HL-60 (cell line): ENCODE measurements at regions not wholly inside any gene's neighbourhood (a gene's known extent, or its start where the extent isn't known, plus 50 kb on each side); places are given as distances from the start of the nearest gene placed in this dataset.

Source experiments
- DNase-seq, 2 experiments: peaks; one replicate each; pipeline ENCODE4 v3.0.0-alpha.2; 2010 to 2020; ENCODE audit warnings: low read depth in 1 of 2, low spot score in 1 of 2
- H3K27ac ChIP-seq: fragments of 250-450 bp; sonication (Bioruptor Pico); replicated peaks from 2 replicates; pipeline ENCODE4 v1.5.1; 2020; ENCODE audit warnings: mild to moderate bottlenecking, moderate library complexity
- H3K27me3 ChIP-seq: fragments of 250-450 bp; sonication (Bioruptor Pico); 2 replicates; pipeline ENCODE4 v1.5.1; 2021; ENCODE audit warnings: mild to moderate bottlenecking, moderate library complexity; ENCODE audit not compliant: insufficient read depth, poor library complexity, severe bottlenecking
- H3K4me3 ChIP-seq: replicated peaks from 2 replicates; pipeline ENCODE4 v1.5.1; 2011; ENCODE audit warnings: mild to moderate bottlenecking, control low read depth, low read length; ENCODE audit not compliant: insufficient read depth
- CTCF ChIP-seq: IDR thresholded peaks from one replicate; pipeline ENCODE4 v1.5.1; 2011; ENCODE audit warnings: low read length, control low read depth, inconsistent platforms; ENCODE audit not compliant: insufficient read depth
- GABPA ChIP-seq: IDR thresholded peaks from 2 replicates; pipeline ENCODE4 v1.6.1; 2012; ENCODE audit warnings: low read depth
- POLR2AphosphoS5 ChIP-seq: IDR thresholded peaks from 2 replicates; pipeline ENCODE4 v1.6.1; 2012; ENCODE audit warnings: low read depth
- REST ChIP-seq: IDR thresholded peaks from 2 replicates; pipeline ENCODE4 v1.6.1; 2012; ENCODE audit warnings: low read depth; ENCODE audit not compliant: insufficient replicate concordance
- SPI1 ChIP-seq: IDR thresholded peaks from 2 replicates; pipeline ENCODE4 v1.6.1; 2012; ENCODE audit warnings: low read depth, mild to moderate bottlenecking, borderline replicate concordance

GRCh38 chr1:188295157-188295556, 1466.4 kb downstream of the PLA2G4A start:
- no peak for TF ChIP-seq CTCF
- TF ChIP-seq POLR2AphosphoS5, result no peak
- TF ChIP-seq SPI1, result no peak
- no peak for TF ChIP-seq GABPA
- TF ChIP-seq REST, result no peak
- Histone ChIP-seq H3K27ac (no peak overlapping the region), H3K27me3 (no peaks in the 10 kb centered on the region), H3K4me3 (no peak overlapping the region)
- DNase-seq, result no peak

GRCh38 chr1:188302746-188303145, 1474.0 kb downstream of the PLA2G4A start:
- Histone ChIP-seq H3K27me3 (no peaks in the 10 kb centered on the region), H3K4me3 (no peak overlapping the region), H3K27ac (no peak overlapping the region)
- no peak for DNase-seq
- TF ChIP-seq REST (no peak), SPI1 (no peak), POLR2AphosphoS5 (no peak), GABPA (no peak), CTCF (no peak)

GRCh38 chr1:188314557-188315137, 1485.9 kb downstream of the PLA2G4A start:
- no peaks in the 10 kb centered on the region for H3K27me3 ChIP-seq
- H3K27ac ChIP-seq, result no peak overlapping the region
- no peak for DNase-seq
- TF ChIP-seq REST (no peak), GABPA (no peak), CTCF (no peak), POLR2AphosphoS5 (no peak), SPI1 (no peak)
- H3K4me3 ChIP-seq, result no peak overlapping the region
